GM06990 (cell line): ENCODE measurements at regions not wholly inside any gene's neighbourhood (a gene's known extent, or its start where the extent isn't known, plus 50 kb on each side); places are given as distances from the start of the nearest gene placed in this dataset.

ENCODE experiments used
- DNase-seq: peaks from one replicate; pipeline ENCODE4 v3.0.0-alpha.2; 2011; ENCODE audit not compliant: insufficient read length; ENCODE audit errors: extremely low read depth
- H3K27me3 ChIP-seq: replicated peaks from 2 replicates; pipeline ENCODE4 v1.6.0; 2011; ENCODE audit warnings: low read length; ENCODE audit not compliant: control insufficient read depth, insufficient read depth
- H3K36me3 ChIP-seq: 2 replicates; pipeline ENCODE4 v1.5.1; 2011; ENCODE audit warnings: low read length; ENCODE audit not compliant: control insufficient read depth, insufficient read depth
- H3K4me3 ChIP-seq: replicated peaks from 2 replicates; pipeline ENCODE4 v1.5.1; 2011; ENCODE audit warnings: low read depth, mild to moderate bottlenecking, control low read depth, low read length
- TF ChIP-seq, protein P1 (sequence below): IDR thresholded peaks from 2 replicates; pipeline ENCODE4 v1.5.1; 2011; ENCODE audit warnings: low read length, control low read depth, mild to moderate bottlenecking, inconsistent platforms; ENCODE audit not compliant: insufficient read depth, poor library complexity, severe bottlenecking

DNA sequence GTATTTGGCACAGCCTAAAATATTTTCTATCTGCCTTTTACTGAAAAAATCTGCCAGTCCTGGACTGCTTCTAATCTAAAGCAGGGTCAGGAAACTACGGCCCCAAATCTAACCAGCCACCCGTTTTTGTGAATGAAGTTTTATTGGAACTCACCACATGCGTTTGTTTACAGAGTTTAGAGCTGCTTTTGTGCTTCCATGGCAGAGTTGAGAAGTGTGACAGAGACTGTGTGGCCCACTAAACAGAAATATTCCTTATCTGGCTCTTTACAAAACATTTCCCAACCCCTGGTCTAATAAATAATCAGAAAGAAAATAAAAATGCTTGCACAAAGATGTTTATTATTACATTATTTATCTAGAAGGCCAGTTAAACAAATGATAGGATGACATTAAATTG lies 110.2 kb downstream of the COPRS start:
- peaks cover 1% of the 10 kb centered on the region for H3K27me3 ChIP-seq
- TF ChIP-seq, protein P1, sequence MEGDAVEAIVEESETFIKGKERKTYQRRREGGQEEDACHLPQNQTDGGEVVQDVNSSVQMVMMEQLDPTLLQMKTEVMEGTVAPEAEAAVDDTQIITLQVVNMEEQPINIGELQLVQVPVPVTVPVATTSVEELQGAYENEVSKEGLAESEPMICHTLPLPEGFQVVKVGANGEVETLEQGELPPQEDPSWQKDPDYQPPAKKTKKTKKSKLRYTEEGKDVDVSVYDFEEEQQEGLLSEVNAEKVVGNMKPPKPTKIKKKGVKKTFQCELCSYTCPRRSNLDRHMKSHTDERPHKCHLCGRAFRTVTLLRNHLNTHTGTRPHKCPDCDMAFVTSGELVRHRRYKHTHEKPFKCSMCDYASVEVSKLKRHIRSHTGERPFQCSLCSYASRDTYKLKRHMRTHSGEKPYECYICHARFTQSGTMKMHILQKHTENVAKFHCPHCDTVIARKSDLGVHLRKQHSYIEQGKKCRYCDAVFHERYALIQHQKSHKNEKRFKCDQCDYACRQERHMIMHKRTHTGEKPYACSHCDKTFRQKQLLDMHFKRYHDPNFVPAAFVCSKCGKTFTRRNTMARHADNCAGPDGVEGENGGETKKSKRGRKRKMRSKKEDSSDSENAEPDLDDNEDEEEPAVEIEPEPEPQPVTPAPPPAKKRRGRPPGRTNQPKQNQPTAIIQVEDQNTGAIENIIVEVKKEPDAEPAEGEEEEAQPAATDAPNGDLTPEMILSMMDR: no peak
- no peaks in the 10 kb centered on the region for H3K36me3 ChIP-seq
- DNase-seq: no peak
- no peak overlapping the region for H3K4me3 ChIP-seq

DNA sequence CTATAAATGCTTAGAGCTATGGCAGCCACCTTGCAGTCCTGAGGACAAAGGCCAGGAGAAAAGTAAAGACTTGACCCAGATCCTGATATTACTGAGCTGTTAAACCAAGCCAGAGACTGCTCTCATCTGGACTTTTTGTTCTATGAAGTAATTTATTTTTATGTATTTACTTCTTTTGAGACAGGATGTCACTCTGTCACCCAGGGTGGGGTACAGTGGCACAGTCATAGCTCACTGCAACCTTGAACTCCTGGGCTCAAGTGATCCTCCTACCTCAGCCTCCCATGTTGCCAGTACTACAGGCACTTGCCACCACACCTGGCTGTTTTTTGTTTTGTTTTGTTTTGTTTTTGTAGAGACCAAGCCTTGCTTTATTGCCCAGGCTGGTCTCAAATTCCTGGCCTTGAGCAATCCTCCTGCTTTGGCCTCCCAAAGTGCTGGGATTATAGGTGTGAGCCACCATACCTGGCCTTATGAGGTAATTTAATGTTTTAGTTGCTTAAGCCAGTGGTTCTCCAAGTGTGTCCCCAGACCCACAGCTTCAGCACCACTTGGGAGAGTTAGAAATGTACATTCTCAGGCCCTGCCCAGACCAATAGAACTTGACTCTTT lies 112.1 kb downstream of the COPRS start:
- no peaks in the 10 kb centered on the region for H3K36me3 ChIP-seq
- no peak for DNase-seq
- H3K27me3 ChIP-seq: peaks cover 1% of the 10 kb centered on the region
- no peak overlapping the region for H3K4me3 ChIP-seq
- TF ChIP-seq, protein P1: no peak

DNA sequence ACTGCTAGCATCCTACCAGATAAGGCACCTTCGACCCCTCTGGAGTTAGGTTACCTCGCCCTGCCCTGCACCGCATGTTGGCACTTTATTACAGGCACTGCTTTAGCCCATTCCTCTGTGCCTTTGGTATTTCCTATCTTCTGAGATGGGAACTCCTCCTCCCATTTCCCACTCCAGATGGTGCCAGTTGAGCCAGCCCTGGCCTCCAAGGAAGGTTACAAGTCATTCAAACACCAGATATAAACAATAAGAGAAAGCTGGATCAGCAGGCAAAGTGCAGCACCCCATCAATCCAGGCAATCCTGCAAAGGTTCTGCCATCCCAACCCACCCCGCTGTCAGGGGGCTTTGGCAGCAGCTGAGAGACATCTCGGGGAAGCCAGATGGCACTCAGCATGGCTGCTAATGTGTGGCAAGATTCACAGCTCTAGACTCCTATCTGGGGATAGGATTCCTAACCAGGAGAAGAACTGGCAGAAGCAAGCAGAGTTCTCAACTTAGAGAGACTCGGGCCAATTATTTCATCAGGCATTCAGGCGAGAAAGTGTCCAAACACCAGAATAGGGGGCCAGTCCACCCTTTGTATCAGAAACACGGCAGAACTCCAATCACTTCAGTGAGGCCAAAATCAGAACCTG lies 113.0 kb downstream of the COPRS start:
- DNase-seq: no peak
- H3K4me3 ChIP-seq: no peak overlapping the region
- TF ChIP-seq, protein P1: no peak
- peaks cover 1% of the 10 kb centered on the region for H3K27me3 ChIP-seq
- H3K36me3 ChIP-seq: no peaks in the 10 kb centered on the region

GRCh38 chr17:31744511-31744951 lies 114.5 kb downstream of the COPRS start:
- H3K4me3 ChIP-seq: no peak overlapping the region
- no peak for DNase-seq
- peaks cover 1% of the 10 kb centered on the region for H3K27me3 ChIP-seq
- no peaks in the 10 kb centered on the region for H3K36me3 ChIP-seq
- TF ChIP-seq, protein P1: no peak

- no peaks in the 10 kb centered on the region for H3K36me3 ChIP-seq
- TF ChIP-seq, protein P1: no peak
- peaks cover 1% of the 10 kb centered on the region for H3K27me3 ChIP-seq
- no peak overlapping the region for H3K4me3 ChIP-seq
- no peak for DNase-seq
Observed at GRCh38 chr17:31743797-31744196, 115.2 kb downstream of the COPRS start.
